ENCODE measurements at regions not wholly inside any gene's neighbourhood (a gene's known extent, or its start where the extent isn't known, plus 50 kb on each side); places are given as distances from the start of the nearest gene placed in this dataset.

DNA sequence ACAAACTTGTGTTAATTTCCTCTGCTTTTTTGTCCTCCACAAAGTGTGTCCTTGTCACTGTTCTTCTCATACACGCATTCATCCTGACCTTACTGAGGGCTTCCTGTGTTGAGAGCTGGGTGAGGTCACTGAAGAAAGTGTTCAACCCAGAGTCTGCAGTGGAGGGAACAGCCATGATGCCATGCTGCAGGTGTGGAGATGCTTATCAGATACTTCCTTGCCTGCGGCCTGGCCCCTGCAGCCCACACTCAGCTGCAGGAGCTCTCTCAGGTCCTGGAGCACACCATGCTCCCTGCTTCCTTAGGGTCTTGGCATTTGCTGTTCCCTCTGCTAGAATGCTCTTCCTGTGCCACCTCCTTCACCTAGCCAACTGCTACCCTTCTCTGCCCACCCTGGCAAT lies 108.1 kb upstream of the SPRY4 start:
- DNase-seq: peak; percentile 38 to 46
- Mint-ChIP-seq H3K9me3 (no peaks in the 10 kb centered on the region), H3K4me3 (peak overlapping the region; percentile 73 to 81), H3K27ac (peak overlapping the region; percentile 58), H3K27me3 (ENCODE audit: low read depth) (no peaks in the 10 kb centered on the region), H3K4me1 (ENCODE audit: low read depth) (peaks cover 27% of the 10 kb centered on the region), H3K36me3 (ENCODE audit: insufficient read depth in 2 of 2) (no peaks in the 10 kb centered on the region)
- peak; percentile 90 to 93 for ATAC-seq (replicated peaks in 1 of 2)

DNA sequence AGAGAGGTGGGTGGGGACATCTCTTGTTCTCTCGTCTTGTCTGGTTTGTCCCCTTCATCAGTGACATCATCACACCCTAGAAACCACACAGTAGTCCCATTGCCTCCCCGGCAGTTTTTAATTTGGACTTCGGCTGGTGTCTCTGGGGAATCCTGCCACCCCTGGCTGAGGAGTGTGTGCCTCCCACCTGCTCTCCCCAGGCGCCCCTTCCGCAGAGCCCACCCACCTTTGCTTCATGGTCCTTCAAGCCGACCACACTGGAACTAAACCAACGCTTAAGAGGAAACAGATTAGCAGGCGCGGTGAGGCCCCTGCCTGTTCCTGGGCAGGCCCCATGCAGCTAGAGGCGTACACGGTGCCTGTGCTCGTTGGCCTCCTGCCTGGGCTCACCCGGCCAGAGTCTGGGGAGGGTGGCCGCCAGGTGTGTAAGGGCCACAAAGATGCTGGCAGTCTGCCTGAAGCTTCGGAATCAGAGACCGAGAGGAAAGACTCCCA lies 107.6 kb upstream of the SPRY4 start:
- Mint-ChIP-seq H3K27me3 (ENCODE audit: low read depth) (no peaks in the 10 kb centered on the region), H3K4me1 (ENCODE audit: low read depth) (peaks cover 27% of the 10 kb centered on the region), H3K36me3 (ENCODE audit: insufficient read depth in 2 of 2) (no peaks in the 10 kb centered on the region), H3K27ac (peak overlapping the region; percentile 58), H3K4me3 (peak overlapping the region; percentile 73 to 81), H3K9me3 (no peaks in the 10 kb centered on the region)
- ATAC-seq (replicated peaks in 1 of 2) (peak; percentile 76 to 78), DNase-seq (peak; percentile 39 to 53)

DNA sequence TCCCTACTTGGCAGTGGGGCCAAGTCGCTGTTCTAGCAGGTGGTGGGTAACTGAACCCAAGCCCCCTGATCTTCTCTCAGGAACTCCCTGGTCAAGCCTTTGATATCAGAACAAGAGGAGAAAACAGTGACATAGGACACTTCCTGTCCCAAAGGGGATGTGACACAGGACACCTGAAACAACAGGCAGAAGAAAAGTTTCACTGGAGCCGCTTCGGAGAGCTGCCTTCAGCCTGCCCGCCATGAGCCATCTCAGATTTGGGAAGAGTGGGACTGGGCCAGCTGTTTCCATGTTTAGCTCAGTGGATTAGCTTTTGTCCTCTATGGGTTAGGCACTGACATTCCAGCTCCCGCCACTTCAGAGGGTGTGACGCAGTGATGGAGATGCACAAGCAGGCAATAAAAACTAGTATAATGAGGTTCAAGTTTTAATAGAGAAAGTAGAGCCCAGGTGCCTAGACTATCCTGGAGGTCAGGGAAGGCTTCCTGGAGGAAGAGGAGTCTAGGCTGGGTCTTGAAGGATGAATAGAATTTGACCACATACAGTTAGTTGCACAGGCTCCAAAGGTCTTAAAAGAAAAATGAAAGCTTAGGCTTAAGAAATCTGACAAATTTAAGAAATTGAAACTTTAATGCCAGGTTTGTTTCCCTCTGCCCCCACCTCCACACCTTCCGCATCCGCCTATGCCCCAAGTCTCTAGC lies 104.1 kb upstream of the SPRY4 start:
- H3K36me3 Mint-ChIP-seq (ENCODE audit: insufficient read depth in 2 of 2): no peaks in the 10 kb centered on the region
- H3K27ac Mint-ChIP-seq: no peak overlapping the region
- no peak for ATAC-seq (replicated peaks in 1 of 2)
- peaks cover 45% of the 10 kb centered on the region for H3K4me1 Mint-ChIP-seq (ENCODE audit: low read depth)
- H3K4me3 Mint-ChIP-seq: no peak overlapping the region
- no peaks in the 10 kb centered on the region for H3K9me3 Mint-ChIP-seq
- no peaks in the 10 kb centered on the region for H3K27me3 Mint-ChIP-seq (ENCODE audit: low read depth)
- no peak for DNase-seq

DNA sequence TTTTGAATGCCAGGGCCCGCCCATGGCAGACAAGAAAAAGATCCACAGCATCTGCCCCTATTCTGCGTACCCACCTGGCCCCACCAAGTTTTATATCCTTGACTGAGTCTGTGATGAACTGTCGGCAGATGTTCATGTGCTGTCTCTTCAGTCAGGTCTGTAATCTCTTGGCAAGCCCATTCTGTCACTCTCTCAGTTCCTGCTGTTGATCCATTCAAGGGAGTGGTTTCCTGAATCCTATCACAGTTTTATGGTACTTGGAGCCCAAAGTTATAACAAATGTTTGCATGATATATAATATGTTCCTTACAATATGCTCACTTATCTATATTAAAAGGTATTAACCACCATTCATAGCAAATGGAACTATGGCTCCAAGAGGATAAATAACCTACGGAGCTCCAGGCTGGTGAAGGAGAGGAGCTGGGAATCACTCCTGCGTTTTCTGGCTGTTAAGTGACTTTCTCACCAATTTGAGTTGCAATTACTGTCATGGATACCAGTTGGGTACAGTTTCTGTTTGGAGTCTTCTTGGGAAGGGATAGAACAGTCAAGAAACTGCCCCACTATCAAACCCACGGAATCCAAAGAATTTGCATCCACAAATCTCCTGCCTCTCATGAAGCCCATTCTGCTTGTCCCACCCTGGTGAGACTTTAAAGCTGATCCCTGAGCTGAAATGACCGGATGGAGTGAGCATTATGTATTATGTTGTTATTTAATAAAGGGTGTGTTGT lies 103.4 kb upstream of the SPRY4 start:
- H3K27me3 Mint-ChIP-seq (ENCODE audit: low read depth): no peaks in the 10 kb centered on the region
- H3K9me3 Mint-ChIP-seq: no peaks in the 10 kb centered on the region
- H3K4me3 Mint-ChIP-seq: no peak overlapping the region
- peaks cover 40% of the 10 kb centered on the region for H3K4me1 Mint-ChIP-seq (ENCODE audit: low read depth)
- no peaks in the 10 kb centered on the region for H3K36me3 Mint-ChIP-seq (ENCODE audit: insufficient read depth in 2 of 2)
- no peak for DNase-seq
- ATAC-seq (replicated peaks in 1 of 2): no peak
- H3K27ac Mint-ChIP-seq: no peak overlapping the region

DNA sequence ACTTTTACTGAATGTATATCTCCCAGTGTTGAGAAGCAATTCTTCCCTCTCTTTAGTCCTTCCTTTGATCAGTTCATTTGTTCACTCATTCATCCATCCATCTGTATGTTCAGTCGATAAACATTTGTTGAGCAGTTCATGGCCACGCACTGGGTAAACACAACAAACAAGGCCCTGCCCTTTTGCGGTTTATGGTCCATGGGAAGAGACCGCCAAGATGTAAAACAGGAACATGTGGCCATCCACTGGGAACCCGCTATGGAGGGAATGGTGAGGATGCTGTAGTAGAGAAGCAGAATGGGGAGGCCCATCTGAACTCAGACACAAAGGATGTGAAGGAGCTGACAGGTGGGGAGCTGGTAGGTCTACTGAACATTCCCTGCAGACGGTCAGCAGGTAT lies 102.7 kb upstream of the SPRY4 start:
- H3K9me3 Mint-ChIP-seq: no peaks in the 10 kb centered on the region
- H3K27me3 Mint-ChIP-seq (ENCODE audit: low read depth): no peaks in the 10 kb centered on the region
- ATAC-seq (replicated peaks in 1 of 2): no peak
- H3K4me3 Mint-ChIP-seq: no peak overlapping the region
- H3K36me3 Mint-ChIP-seq (ENCODE audit: insufficient read depth in 2 of 2): no peaks in the 10 kb centered on the region
- H3K4me1 Mint-ChIP-seq (ENCODE audit: low read depth): peaks cover 38% of the 10 kb centered on the region
- DNase-seq: no peak
- H3K27ac Mint-ChIP-seq: no peak overlapping the region

DNA sequence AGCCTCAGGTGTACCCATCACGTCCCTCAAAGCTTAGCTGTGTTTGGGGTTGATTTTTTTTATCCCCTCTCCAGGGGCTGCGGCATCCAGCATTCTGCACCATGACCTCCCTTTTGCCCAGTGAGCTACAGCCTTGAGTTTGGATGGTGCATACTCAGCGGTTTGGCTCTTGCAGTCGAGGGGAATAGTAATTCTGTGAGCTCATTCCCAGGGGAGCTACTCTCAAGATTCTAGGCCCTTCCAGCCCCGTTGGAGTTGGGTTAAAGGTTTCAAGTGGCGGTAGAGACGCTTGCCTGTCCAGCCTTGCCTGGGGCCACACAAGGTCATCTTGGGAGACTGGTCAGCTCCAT lies 102.2 kb upstream of the SPRY4 start:
- peaks cover 33% of the 10 kb centered on the region for H3K4me1 Mint-ChIP-seq (ENCODE audit: low read depth)
- ATAC-seq (replicated peaks in 1 of 2): no peak
- DNase-seq: no peak
- no peaks in the 10 kb centered on the region for H3K36me3 Mint-ChIP-seq (ENCODE audit: insufficient read depth in 2 of 2)
- no peak overlapping the region for H3K27ac Mint-ChIP-seq
- H3K9me3 Mint-ChIP-seq: no peaks in the 10 kb centered on the region
- H3K4me3 Mint-ChIP-seq: peak overlapping the region; percentile 29
- no peaks in the 10 kb centered on the region for H3K27me3 Mint-ChIP-seq (ENCODE audit: low read depth)

DNA sequence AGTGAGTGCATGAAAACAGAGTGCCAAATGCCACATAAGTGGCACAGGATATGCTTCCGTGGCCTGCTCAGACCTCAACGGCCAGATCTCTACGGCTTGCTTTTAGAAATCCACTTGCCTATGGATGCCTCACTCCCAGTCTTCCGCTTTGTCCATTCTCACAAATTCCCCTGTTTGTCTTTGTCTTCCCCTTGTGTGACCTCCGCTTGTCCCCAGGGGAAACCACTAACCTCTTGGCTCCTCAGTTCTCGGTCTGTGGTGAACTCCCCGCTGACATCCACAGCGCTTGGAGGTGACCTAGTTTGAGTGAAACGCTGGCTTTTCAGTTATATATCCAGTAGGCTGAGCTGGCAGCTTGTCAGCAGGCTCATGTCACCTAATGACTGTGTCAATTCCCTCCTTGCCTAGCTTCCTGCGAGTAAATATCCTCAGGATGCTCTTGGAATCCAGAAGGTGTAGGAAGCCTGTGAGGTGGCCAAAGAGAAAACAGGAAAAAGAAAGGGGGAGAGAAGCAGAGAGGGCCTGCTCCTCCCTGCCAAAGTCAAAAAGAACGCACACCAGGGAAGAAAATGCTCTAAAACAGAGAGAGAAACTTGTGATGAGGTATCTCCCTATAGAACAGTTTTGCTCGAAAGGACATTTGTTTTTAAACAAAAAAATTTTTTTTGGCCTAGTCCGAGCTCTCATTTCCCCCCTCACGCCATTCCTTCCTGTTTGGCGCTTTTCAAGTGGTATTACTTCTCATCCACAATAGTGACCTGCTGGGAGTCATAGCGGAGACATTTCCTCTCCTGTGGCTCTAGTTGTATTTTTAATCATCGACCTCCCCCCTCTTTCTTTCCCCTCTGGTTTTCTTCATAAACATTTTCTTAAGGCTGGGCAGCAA lies 101.6 kb upstream of the SPRY4 start:
- Mint-ChIP-seq H3K9me3 (no peaks in the 10 kb centered on the region), H3K27me3 (ENCODE audit: low read depth) (no peaks in the 10 kb centered on the region), H3K36me3 (ENCODE audit: insufficient read depth in 2 of 2) (no peaks in the 10 kb centered on the region), H3K27ac (peak overlapping the region; percentile 38), H3K4me3 (peak overlapping the region; percentile 54 to 68), H3K4me1 (ENCODE audit: low read depth) (peaks cover 31% of the 10 kb centered on the region)
- DNase-seq: peak; percentile 22 to 43
- ATAC-seq (replicated peaks in 1 of 2): peak; percentile 74 to 86

DNA sequence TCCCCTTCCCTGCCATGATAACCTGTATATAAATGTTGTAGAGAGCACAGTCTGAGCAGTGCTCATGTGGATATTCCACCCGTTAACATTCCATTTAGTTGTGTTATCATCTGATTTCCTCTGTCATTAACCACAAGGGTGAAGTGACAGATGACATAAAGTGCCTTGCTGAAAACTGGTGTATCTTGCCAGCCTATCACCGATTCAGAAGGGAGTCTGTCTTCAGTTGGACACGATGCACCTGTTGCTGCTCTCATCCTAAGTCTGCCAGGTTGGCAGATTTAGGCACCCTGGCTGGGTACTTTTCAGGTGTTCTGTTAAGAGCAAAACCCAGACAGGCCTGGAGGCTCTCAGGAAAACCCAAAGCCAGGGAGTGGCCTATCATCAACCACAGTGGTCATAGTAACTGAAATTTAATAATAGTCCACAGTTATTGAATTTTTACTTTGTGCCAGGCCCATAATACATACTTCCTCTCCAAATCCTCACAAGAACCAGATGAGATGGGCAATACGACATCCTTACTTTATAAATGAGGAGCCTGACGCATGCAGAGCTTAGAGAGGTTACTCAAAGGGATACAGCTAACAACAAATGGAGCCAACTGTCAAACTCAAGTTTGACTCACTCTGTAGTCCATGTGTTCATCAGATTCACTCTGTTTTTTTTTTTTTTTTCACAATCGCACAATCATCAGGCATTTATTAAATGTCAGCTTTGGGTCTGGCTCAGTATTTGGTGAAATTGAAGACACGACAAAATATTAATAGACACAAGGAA lies 100.7 kb upstream of the SPRY4 start:
- peaks cover 36% of the 10 kb centered on the region for H3K4me1 Mint-ChIP-seq (ENCODE audit: low read depth)

DNA sequence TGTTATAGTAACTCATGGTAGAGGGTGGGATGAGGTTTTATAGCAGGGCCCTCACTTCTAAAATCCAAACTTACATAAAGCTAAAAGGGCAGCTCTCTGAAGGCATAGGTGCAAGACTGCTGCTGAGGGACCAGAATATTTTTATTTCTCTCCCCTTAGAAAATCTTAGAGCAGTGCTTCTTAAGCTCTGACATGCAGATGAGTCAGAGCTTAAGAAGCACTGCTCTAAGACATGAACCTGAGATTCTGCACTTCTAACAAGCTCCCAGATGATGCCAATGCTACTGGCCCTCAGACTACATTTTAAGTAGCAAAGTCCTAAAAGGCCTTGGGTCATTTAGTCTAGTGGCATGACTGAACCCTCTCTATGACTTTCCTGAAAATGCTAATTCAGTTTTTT lies 97.6 kb upstream of the SPRY4 start:
- DNase-seq: no peak
- peaks cover 46% of the 10 kb centered on the region for H3K4me1 Mint-ChIP-seq (ENCODE audit: low read depth)
- H3K9me3 Mint-ChIP-seq: no peaks in the 10 kb centered on the region
- no peak overlapping the region for H3K27ac Mint-ChIP-seq
- no peak overlapping the region for H3K4me3 Mint-ChIP-seq
- no peaks in the 10 kb centered on the region for H3K27me3 Mint-ChIP-seq (ENCODE audit: low read depth)
- peak in 1 of 2 donors; percentile 25 for ATAC-seq (replicated peaks in 1 of 2)
- H3K36me3 Mint-ChIP-seq (ENCODE audit: insufficient read depth in 2 of 2): no peaks in the 10 kb centered on the region

More for the DNA sequence above, 100.7 kb upstream of the SPRY4 start:
- no peak overlapping the region for H3K27ac Mint-ChIP-seq
- ATAC-seq (replicated peaks in 1 of 2): no peak
- no peak for DNase-seq
- H3K36me3 Mint-ChIP-seq (ENCODE audit: insufficient read depth in 2 of 2): no peaks in the 10 kb centered on the region
- no peaks in the 10 kb centered on the region for H3K9me3 Mint-ChIP-seq
- no peaks in the 10 kb centered on the region for H3K27me3 Mint-ChIP-seq (ENCODE audit: low read depth)
- H3K4me3 Mint-ChIP-seq: peak overlapping the region in 1 of 2 donors; percentile 68

DNA sequence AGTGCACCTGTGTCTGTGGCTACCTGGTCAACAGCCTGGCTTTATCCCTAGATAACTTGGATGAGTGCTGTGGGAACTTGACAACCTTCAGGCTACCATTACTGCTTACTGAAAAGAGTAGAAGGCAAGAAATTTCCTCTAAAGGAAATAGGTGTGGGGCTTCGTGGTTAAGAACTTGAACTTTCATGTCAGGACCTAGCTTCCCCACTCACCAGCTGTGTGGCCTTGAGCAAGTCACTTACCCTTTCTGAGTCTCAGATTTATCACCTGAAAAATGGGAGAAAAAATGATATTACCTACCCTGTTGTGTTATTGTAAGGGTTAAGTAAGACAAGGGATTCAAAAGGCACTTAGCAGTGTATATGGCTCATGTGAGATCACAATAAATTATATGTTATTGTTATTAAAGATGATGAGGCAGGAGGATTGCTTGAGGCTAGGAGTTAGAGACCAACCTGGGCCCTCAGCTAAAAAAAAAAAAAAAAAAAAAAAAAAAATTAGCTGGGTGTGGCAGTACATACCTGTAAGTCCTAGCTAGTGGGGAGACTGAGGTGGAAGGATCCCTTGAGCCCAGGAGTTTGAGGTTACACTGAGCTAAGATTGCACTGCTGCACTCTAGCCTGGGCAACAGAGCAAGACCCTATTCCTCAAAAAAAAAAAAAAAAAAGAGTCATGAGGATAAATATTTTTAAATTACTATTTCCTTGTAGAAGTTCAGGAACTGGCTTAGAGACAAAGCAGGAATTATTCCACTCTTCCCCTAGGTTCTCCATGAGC lies 97.0 kb upstream of the SPRY4 start:
- DNase-seq (no peak), ATAC-seq (replicated peaks in 1 of 2) (no peak)
- H3K4me1 Mint-ChIP-seq (ENCODE audit: low read depth): peaks cover 42% of the 10 kb centered on the region
- no peaks in the 10 kb centered on the region for H3K9me3 Mint-ChIP-seq
- H3K4me3 Mint-ChIP-seq: no peak overlapping the region
- no peaks in the 10 kb centered on the region for H3K27me3 Mint-ChIP-seq (ENCODE audit: low read depth)
- H3K36me3 Mint-ChIP-seq (ENCODE audit: insufficient read depth in 2 of 2): no peaks in the 10 kb centered on the region
- H3K27ac Mint-ChIP-seq: no peak overlapping the region

DNA sequence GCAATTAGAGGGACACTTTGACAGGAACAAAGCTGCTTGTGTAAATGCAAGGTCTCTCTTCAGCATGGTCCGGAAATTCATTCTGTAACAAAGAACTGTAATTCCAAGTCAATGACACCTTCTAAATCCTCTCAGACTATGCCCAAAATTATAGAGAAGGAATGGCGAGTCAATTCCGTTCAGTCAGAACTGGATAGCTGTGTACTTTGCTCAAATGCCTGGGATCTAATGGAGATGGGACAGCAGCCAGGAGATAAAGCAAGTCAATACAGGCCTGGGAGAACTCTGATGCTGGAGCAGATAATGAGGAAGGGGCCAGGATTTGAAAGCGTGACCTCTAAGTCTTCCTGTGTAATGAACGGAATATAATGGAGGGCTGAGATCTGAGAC lies 96.4 kb upstream of the SPRY4 start:
- Mint-ChIP-seq H3K4me3 (peak overlapping the region in 1 of 2 donors; percentile 1), H3K4me1 (ENCODE audit: low read depth) (peaks cover 36% of the 10 kb centered on the region), H3K27me3 (ENCODE audit: low read depth) (no peaks in the 10 kb centered on the region), H3K36me3 (ENCODE audit: insufficient read depth in 2 of 2) (no peaks in the 10 kb centered on the region), H3K27ac (no peak overlapping the region), H3K9me3 (no peaks in the 10 kb centered on the region)
- DNase-seq (no peak), ATAC-seq (replicated peaks in 1 of 2) (no peak)
